ENCODE measurements at regions not wholly inside any gene's neighbourhood (a gene's known extent, or its start where the extent isn't known, plus 50 kb on each side); places are given as distances from the start of the nearest gene placed in this dataset.

DNA sequence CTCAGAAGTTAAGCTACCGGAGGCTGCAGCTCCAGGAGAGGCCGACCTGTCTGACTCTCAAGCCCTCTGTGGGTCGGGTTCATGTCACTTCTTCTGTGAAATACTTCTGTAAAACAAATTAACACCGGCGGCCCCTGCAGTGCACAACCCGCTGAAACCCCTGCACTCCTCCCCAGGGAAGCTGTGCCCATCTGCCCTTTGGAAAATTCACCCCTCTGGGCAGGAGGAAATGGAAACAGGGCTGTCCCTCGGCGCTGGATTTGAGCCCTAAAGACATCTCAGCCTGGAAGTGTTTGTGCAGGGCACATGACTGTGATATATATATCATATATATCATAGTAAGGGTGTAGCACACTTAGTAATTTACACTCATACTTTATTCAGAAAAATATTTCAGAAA lies 415.3 kb downstream of the IRS2 start:
- H3K27me3 ChIP-seq (ENCODE audit: control insufficient read depth, insufficient read depth, low read length) = no peaks in the 10 kb centered on the region
- no peaks in the 10 kb centered on the region for H3K4me1 ChIP-seq (ENCODE audit: control insufficient read depth, insufficient read depth, low read length)
- no peaks in the 10 kb centered on the region for H3K36me3 ChIP-seq (ENCODE audit: control insufficient read depth, insufficient read depth, low read length)
- H3K9me3 ChIP-seq (ENCODE audit: control insufficient read depth, insufficient read depth, low read length) = no peaks in the 10 kb centered on the region
- no peak overlapping the region for H3K4me3 ChIP-seq (ENCODE audit: low read depth, low read length)
- no peak overlapping the region for H3K9ac ChIP-seq (ENCODE audit: low read depth, low read length)

GRCh38 chr13:109370496-109370895 lies 415.9 kb downstream of the IRS2 start:
- no peak overlapping the region for H3K4me3 ChIP-seq (ENCODE audit: low read depth, low read length)
- H3K36me3 ChIP-seq (ENCODE audit: control insufficient read depth, insufficient read depth, low read length) = no peaks in the 10 kb centered on the region
- H3K9ac ChIP-seq (ENCODE audit: low read depth, low read length) = no peak overlapping the region
- H3K27me3 ChIP-seq (ENCODE audit: control insufficient read depth, insufficient read depth, low read length) = no peaks in the 10 kb centered on the region
- H3K9me3 ChIP-seq (ENCODE audit: control insufficient read depth, insufficient read depth, low read length) = no peaks in the 10 kb centered on the region
- no peaks in the 10 kb centered on the region for H3K4me1 ChIP-seq (ENCODE audit: control insufficient read depth, insufficient read depth, low read length)

DNA sequence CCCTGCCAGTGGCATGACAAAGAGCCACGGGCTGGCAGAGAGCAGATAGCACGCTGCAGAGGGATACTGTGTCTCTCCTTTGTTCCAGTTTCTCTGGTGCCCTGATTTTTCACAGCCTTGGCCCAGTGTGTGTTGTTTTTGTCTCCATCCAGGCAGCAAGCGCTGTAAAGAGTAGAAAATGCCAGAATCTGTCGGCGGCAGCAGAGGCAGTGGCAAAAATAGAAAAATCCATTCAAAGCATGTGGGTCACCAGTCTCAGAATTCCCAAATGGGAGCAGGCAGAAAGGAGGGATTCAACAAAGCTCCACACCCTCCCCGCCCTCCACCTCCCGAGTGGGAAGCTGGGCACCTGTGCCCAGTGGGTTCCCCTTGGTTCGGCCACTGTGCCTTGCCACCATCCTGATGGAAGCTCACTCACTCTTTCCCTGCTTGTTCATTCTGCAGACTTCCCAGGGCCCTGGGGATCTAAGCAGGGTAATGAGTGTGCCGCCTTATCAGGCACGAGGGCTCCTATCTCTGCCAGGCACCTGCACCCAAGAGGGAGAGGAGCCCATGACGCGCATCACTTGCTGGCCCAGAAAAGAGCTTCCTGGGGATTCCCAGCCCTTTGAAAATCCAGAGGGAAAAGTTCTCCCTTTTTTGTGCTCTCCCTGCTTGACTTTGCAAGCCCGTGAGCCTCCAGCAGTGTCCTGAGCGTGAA lies 416.9 kb downstream of the IRS2 start:
- no peaks in the 10 kb centered on the region for H3K27me3 ChIP-seq (ENCODE audit: control insufficient read depth, insufficient read depth, low read length)

GRCh38 chr13:109368230-109368629 lies 418.2 kb downstream of the IRS2 start:
- Histone ChIP-seq H3K9me3 (ENCODE audit: control insufficient read depth, insufficient read depth, low read length) (no peaks in the 10 kb centered on the region), H3K27me3 (ENCODE audit: control insufficient read depth, insufficient read depth, low read length) (no peaks in the 10 kb centered on the region), H3K36me3 (ENCODE audit: control insufficient read depth, insufficient read depth, low read length) (no peaks in the 10 kb centered on the region), H3K4me1 (ENCODE audit: control insufficient read depth, insufficient read depth, low read length) (no peaks in the 10 kb centered on the region), H3K4me3 (ENCODE audit: low read depth, low read length) (no peak overlapping the region), H3K9ac (ENCODE audit: low read depth, low read length) (no peak overlapping the region)

More for the DNA sequence above, 416.9 kb downstream of the IRS2 start:
- no peaks in the 10 kb centered on the region for H3K36me3 ChIP-seq (ENCODE audit: control insufficient read depth, insufficient read depth, low read length)
- no peak overlapping the region for H3K4me3 ChIP-seq (ENCODE audit: low read depth, low read length)
- H3K9me3 ChIP-seq (ENCODE audit: control insufficient read depth, insufficient read depth, low read length) = no peaks in the 10 kb centered on the region
- no peak overlapping the region for H3K9ac ChIP-seq (ENCODE audit: low read depth, low read length)
- no peaks in the 10 kb centered on the region for H3K4me1 ChIP-seq (ENCODE audit: control insufficient read depth, insufficient read depth, low read length)

DNA sequence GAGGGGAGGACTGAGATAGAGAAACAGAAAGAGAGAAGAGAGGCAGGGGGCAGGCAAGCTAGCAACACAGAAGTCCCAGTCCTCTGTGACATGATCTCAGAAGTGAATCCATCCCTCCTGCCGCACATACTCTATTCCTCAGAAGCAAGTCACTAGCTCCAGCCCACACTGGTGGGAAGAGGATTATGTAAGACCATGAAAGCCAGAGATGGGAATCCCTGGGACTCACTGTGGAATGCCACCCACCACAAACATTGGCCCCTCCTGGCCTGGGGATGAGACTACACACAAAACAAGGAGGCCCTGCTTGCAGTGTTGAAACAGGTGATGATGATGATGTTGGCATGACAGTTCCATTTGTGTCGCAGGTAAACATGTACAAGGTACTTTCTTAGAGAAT lies 419.9 kb downstream of the IRS2 start:
- no peaks in the 10 kb centered on the region for H3K4me1 ChIP-seq (ENCODE audit: control insufficient read depth, insufficient read depth, low read length)
- no peaks in the 10 kb centered on the region for H3K9me3 ChIP-seq (ENCODE audit: control insufficient read depth, insufficient read depth, low read length)
- no peaks in the 10 kb centered on the region for H3K27me3 ChIP-seq (ENCODE audit: control insufficient read depth, insufficient read depth, low read length)
- no peaks in the 10 kb centered on the region for H3K36me3 ChIP-seq (ENCODE audit: control insufficient read depth, insufficient read depth, low read length)
- H3K4me3 ChIP-seq (ENCODE audit: low read depth, low read length) = no peak overlapping the region
- no peak overlapping the region for H3K9ac ChIP-seq (ENCODE audit: low read depth, low read length)

GRCh38 chr13:109363431-109363830 lies 423.0 kb downstream of the IRS2 start:
- Histone ChIP-seq H3K36me3 (ENCODE audit: control insufficient read depth, insufficient read depth, low read length) (no peaks in the 10 kb centered on the region), H3K27me3 (ENCODE audit: control insufficient read depth, insufficient read depth, low read length) (no peaks in the 10 kb centered on the region), H3K4me3 (ENCODE audit: low read depth, low read length) (no peak overlapping the region), H3K9ac (ENCODE audit: low read depth, low read length) (no peak overlapping the region), H3K4me1 (ENCODE audit: control insufficient read depth, insufficient read depth, low read length) (no peaks in the 10 kb centered on the region), H3K9me3 (ENCODE audit: control insufficient read depth, insufficient read depth, low read length) (no peaks in the 10 kb centered on the region)

DNA sequence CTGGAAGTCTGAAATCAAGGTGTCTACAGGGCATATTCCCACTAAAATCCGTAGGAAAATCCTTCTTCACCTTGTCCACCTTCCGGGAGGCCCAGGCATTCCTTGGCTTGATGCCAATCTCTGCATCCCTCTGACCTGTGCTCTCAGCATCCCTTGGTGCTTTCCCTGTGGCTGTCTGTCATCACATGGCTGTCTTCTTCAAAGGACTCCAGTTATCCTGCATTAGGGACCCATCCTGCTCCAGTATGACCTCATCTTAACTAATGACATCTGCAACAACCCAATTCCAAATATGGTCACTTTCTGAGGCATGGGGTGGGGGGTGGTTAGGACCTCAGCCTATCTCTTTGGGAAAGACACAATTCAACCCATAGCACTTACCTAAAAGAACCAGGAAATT lies 423.8 kb downstream of the IRS2 start:
- Histone ChIP-seq H3K9ac (ENCODE audit: low read depth, low read length) (no peak overlapping the region), H3K36me3 (ENCODE audit: control insufficient read depth, insufficient read depth, low read length) (no peaks in the 10 kb centered on the region), H3K4me3 (ENCODE audit: low read depth, low read length) (no peak overlapping the region), H3K27me3 (ENCODE audit: control insufficient read depth, insufficient read depth, low read length) (no peaks in the 10 kb centered on the region), H3K9me3 (ENCODE audit: control insufficient read depth, insufficient read depth, low read length) (no peaks in the 10 kb centered on the region), H3K4me1 (ENCODE audit: control insufficient read depth, insufficient read depth, low read length) (peaks cover 3% of the 10 kb centered on the region)

DNA sequence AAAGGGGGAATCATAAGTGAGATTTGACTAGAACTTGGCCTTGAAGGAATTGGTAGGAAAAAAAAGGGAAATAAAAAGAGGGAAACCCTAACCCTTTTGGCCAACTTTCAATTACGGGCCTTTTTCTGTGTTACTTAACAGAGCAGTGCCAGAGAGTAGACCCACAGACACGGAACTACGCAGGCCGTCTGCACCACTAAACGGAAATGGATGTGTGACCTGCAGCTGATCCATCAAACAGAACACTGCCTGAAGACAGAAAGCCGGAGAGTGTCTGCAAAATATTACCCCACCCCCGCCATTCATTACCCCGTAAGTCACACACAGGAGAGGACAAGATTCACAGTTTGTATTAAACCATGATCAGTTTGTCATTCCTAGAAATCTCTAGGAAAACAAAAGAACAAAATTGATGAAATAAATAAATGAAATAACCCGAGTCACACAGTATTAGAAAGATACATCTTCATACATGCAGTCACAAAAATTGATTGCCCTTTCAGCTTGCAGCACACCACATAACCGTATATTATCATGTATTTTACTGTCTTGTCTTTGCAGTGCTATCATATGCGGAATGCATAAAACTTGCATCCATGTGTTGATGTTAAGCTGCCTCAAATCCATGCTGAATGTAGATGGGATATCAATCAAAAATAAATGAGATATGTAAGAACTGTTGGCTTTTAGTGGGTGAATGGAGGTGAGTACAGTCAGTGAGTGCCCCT lies 424.7 kb downstream of the IRS2 start:
- H3K36me3 ChIP-seq (ENCODE audit: control insufficient read depth, insufficient read depth, low read length) = no peaks in the 10 kb centered on the region
- no peak overlapping the region for H3K9ac ChIP-seq (ENCODE audit: low read depth, low read length)
- peaks cover 5% of the 10 kb centered on the region for H3K4me1 ChIP-seq (ENCODE audit: control insufficient read depth, insufficient read depth, low read length)
- no peaks in the 10 kb centered on the region for H3K27me3 ChIP-seq (ENCODE audit: control insufficient read depth, insufficient read depth, low read length)
- H3K9me3 ChIP-seq (ENCODE audit: control insufficient read depth, insufficient read depth, low read length) = no peaks in the 10 kb centered on the region
- no peak overlapping the region for H3K4me3 ChIP-seq (ENCODE audit: low read depth, low read length)

- Histone ChIP-seq H3K9me3 (ENCODE audit: control insufficient read depth, insufficient read depth, low read length) (no peaks in the 10 kb centered on the region), H3K4me3 (ENCODE audit: low read depth, low read length) (no peak overlapping the region), H3K36me3 (ENCODE audit: control insufficient read depth, insufficient read depth, low read length) (no peaks in the 10 kb centered on the region), H3K9ac (ENCODE audit: low read depth, low read length) (no peak overlapping the region), H3K27me3 (ENCODE audit: control insufficient read depth, insufficient read depth, low read length) (no peaks in the 10 kb centered on the region), H3K4me1 (ENCODE audit: control insufficient read depth, insufficient read depth, low read length) (peaks cover 5% of the 10 kb centered on the region)
These were observed 428.5 kb downstream of the IRS2 start for GRCh38 chr13:109357751-109358471.

DNA sequence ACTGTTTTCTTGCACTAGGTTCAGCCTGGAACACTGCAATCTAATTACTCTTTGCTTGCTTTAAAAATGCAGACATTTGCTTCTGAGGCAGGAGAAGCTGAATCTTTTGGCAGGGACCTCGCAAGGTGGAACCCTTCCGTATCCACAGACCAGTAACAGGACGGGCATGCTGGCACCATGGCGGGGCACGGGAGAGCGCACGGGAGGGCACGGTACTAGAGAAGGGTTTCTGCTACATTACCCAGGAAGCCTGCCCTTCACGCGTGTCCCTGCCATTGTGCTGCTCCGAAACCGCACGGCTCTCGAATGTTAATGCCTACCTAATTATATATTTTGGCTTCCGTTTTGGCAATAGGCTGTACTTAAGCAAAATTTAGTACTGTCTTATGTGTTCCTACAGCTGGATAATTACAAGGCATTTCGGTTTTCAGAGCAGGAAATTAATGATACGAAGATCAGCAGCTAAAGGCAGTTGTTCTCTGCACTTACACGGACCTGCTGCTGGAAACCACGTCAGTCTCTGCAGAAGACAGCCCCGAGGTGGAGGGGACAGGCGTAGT lies 430.4 kb downstream of the IRS2 start:
- Histone ChIP-seq H3K36me3 (ENCODE audit: control insufficient read depth, insufficient read depth, low read length) (no peaks in the 10 kb centered on the region), H3K4me1 (ENCODE audit: control insufficient read depth, insufficient read depth, low read length) (peaks cover 5% of the 10 kb centered on the region), H3K9ac (ENCODE audit: low read depth, low read length) (no peak overlapping the region), H3K4me3 (ENCODE audit: low read depth, low read length) (no peak overlapping the region), H3K9me3 (ENCODE audit: control insufficient read depth, insufficient read depth, low read length) (no peaks in the 10 kb centered on the region), H3K27me3 (ENCODE audit: control insufficient read depth, insufficient read depth, low read length) (no peaks in the 10 kb centered on the region)

- no peak overlapping the region for H3K9ac ChIP-seq (ENCODE audit: low read depth, low read length)
- H3K4me1 ChIP-seq (ENCODE audit: control insufficient read depth, insufficient read depth, low read length) = peaks cover 5% of the 10 kb centered on the region
- no peaks in the 10 kb centered on the region for H3K27me3 ChIP-seq (ENCODE audit: control insufficient read depth, insufficient read depth, low read length)
- no peaks in the 10 kb centered on the region for H3K36me3 ChIP-seq (ENCODE audit: control insufficient read depth, insufficient read depth, low read length)
- no peak overlapping the region for H3K4me3 ChIP-seq (ENCODE audit: low read depth, low read length)
- H3K9me3 ChIP-seq (ENCODE audit: control insufficient read depth, insufficient read depth, low read length) = no peaks in the 10 kb centered on the region
These were observed 431.2 kb downstream of the IRS2 start for GRCh38 chr13:109355166-109355565.
